GM21786 (cell line): ENCODE measurements at regions not wholly inside any gene's neighbourhood (a gene's known extent, or its start where the extent isn't known, plus 50 kb on each side); places are given as distances from the start of the nearest gene placed in this dataset.
A peak's percentile ranks its signal among the peaks of the same experiment; 100 is the strongest.
"Not testable (repeated sequence)": the region's sequence is repeated elsewhere in the genome, so short reads cannot be mapped to it uniquely, and the experiment has no call there.

Experiments
- ATAC-seq: cut with Tn5 transposase; IDR thresholded peaks from one replicate; pipeline ENCODE4 v1.9.1; 2021; ENCODE audit not compliant: unreplicated experiment

DNA sequence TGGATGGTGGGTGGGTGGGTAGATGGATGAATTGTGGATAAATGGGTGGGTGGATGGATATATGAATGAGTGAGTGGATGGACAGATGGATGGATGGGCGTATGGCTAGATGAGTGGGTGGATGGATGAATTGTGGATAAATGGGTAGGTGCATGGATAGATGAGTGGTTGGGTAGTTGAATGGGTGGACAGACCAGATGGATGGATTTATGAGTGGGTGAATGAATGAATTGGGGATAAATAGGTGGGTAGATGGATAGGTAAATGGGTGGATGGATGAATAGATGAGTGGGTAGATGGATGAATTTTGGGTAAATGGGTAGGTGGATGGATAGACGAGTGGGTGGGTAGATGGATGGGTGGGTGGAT lies 108.7 kb downstream of the NPIPB11 start:
- ATAC-seq = not testable (repeated sequence)

DNA sequence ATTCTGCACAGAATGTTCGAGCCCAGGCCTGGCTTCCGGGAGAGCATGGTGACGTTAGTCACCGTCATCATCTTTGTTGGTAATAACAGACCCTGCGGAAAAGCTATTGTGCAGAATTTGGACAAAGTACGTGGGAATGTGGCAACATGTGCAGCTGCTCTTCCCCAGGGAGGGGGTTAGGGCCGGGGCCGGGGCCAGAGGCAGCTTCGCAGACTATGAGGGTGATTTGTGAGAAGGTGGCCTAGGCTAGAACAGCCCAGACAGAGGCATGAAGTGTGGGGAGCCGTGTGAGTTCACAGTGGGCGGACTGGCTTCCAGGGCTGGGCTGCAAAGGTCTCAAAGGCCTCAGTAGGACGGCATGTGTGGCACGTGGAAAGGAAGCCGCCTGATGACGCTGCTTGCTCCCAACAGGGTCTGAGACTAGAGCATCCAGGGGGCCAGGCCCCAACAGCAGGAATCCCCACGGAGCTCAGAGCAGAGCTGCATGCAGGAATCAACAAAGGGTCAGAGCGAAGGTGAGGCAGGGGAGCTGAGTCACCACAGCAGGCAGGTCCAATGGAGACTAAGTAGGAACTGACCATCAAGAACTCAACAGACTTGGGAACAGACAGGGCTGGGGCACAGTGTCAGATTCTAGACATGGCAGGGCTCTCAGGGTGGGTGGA lies 109.2 kb downstream of the NPIPB11 start:
- not testable (repeated sequence) for ATAC-seq

DNA sequence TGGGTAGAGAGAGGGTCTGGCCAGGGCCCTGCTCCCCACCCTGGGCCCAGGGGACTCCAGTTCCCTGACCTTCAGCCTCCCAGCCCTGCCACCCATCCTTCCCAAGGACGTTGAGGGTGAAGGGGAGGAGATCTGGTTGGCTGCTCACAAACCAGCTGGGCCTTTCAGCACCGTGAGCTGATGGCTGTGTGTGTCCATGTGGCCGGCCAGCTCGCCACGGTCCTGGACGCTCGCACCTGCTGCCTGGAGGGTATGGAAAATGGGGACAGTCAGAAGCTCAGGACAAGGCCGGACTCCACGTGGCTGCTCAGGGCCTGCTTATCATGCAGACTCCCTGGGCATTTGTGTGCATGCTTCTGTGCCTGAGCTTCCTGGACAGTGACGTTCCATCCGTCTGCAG lies 110.3 kb downstream of the NPIPB11 start:
- ATAC-seq = not testable (repeated sequence)

DNA sequence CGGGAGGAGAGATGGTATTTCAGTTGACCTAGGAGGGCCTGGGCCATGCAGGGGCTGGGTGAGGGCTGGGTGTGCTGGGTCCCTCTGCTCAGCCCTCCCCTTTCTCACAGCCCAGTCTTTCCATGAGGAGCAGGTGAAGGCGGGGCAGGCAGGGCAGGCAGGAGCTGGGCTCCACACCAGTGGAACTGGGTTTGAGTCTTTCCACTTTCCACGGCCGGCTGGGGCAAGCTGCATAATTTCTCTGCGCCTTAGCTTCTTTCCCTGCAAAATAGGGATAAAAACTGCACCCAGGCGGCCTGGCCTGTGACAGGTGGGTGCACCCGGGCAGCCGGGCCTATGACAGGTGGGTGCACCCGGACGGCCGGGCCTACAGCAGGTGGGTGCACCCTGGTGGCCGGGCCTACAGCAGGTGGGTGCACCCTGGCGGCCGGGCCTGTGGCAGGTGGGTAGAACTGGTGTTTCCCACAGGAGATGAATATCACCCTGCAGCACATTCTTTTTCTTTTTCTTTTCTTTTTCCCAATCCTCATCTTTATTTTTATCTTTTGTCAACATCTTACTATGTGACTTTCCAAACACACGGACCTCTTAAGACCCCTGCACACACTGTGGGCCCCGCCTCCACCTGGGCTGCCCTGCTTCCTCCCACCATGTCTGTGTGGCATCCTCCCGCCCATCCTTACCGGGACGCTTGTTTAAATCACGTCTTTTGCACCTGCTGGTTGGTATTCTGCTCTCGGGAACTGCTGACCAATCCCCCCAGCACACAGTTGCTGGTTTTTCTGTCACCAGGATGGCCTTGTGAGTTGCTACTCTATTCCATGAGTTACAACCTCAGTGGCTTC lies 111.3 kb downstream of the NPIPB11 start:
- not testable (repeated sequence) for ATAC-seq

DNA sequence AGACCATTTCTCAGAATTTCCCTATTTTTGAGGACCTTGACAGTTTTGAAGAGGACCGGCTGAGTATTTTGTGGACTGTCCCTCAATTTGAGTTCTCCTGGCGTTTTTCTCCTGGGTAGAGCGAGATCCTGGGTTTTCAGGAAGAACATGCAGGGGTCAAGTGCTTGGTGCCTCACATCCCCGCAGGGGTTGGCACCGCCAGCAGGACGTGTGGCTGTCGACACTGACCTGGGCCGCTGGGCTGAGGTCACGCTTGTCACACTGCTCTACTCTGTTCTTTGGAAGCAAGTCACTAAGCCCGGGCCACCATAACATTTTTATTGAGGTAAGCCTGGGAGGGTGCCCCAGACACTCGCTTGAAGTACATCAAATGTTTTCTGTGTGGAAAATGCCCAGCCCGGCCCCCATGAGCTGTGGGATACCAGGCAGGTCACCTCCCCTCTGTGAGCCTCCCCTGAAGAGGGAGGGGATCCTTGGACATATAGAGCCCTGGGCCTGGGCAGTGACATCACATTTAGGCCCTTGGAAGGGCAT lies 112.0 kb downstream of the NPIPB11 start:
- not testable (repeated sequence) for ATAC-seq

DNA sequence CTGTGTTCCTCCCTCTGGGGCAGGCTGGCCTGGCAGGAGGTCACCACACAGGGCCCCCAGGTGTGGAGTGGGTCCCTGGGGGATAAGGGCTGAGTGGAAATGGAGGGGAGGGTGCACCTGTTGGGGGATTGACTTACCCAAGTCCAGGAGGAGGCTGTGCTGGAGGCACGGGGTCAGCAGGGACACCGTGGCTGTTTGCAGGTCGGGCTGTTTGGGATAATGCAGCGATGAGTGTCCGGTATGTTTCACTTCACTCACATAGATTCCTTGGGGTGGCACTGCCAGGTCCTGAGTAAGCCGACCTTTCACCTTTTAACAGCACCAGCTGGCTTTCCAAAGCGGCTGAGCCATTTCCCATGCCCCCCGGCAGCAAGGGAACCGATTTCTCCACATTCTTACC lies 113.0 kb downstream of the NPIPB11 start:
- not testable (repeated sequence) for ATAC-seq

DNA sequence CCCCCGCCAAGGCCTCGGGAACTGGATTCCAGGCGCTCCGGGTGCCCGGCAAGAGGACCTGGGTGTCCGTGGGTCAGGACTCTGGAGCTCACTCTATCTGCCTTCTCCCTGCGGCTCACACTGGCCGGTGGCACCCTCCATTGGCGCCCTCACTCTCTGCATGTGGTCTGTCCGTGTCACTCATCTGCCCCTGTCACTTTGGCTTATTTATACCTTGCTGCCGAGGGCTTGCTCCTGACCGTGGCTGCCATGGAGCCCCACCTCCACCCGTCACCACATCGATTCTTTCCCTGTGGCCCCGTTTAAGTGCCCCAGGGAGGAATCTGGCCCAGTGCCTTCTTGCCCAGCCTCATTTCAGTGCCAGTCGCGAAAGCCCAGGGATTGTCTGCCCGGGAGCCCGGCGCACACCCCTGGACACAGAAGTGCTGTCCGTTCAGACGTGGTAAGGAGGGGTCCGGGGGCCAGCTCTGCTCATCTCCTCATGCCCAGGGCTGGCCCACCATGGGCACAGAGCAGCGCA lies 113.5 kb downstream of the NPIPB11 start:
- not testable (repeated sequence) for ATAC-seq

DNA sequence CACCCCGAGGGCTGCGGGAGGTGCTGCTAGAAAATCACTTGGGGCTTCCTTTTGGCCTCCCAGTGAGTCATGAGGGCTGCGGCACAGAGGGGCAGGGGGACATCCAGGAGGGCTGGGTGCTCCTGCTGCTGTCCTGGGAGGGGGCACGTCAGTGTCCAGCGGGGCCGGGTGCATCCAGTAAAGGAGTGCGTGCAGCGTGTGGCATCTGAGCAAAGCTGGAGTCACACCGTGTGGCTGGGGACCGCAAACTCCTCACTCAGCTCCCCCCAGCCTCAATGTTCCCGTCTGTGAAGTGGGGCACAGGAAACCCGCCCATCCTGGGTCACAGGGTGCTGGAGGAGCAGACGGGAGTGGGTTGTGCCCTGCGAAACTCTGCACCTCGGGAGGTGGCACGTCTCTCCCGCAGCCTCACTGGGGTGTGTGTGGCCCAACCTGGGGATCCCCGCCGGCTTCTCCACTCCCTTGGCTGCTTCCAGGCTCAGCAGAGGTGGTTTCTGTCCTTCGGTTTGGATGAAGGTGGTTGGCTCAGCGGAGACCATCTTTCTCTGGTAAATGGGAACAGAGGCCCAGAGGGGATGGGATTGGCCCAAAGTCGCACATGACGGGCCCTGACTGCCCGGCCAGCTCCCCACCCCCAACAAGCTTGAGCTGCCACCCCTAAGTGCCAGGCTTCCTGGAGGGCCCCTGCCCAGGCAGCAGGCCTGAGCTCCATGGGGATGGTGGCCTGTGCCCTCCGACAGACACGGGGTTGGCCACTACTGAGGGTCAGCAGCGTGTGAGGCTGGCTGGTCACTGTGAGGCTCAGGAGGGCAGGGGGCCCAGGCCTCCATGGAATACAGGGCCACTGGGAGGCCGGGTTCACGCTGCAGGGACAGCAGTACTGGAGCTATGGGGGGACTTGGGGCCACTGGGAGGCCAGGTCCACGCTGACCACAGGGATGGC lies 114.9 kb downstream of the NPIPB11 start:
- ATAC-seq = not testable (repeated sequence)

DNA sequence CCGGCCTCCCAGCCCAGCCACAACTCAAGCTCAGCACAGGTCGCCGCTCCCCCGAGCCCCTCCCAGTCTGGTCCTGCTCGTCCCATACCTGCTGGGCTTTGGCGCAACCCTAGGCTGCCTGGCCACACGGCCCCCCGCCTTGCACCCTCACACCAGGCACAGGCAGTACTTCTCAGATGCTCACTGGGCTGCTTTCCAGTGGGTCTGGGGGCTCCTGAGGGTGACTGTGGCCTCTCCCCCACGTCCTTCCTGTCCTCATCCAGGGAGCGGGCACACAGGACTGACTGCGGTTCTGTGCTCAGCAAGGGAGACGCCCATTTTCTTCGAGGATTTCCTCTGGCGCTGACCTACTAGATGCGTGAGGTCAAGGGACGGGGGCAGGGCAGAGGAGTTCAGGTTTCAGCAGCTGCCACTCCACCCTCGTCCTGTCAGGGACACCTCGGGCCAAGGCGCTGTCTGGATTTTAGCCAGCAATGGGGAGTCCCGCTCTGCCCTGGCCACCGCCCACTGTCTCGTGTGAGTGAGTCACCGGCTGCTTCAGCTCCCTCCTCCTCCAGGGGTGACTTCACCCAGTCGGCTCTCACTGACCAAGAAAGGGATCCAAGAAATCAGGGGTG lies 115.8 kb downstream of the NPIPB11 start:
- peak; percentile 78 for ATAC-seq

DNA sequence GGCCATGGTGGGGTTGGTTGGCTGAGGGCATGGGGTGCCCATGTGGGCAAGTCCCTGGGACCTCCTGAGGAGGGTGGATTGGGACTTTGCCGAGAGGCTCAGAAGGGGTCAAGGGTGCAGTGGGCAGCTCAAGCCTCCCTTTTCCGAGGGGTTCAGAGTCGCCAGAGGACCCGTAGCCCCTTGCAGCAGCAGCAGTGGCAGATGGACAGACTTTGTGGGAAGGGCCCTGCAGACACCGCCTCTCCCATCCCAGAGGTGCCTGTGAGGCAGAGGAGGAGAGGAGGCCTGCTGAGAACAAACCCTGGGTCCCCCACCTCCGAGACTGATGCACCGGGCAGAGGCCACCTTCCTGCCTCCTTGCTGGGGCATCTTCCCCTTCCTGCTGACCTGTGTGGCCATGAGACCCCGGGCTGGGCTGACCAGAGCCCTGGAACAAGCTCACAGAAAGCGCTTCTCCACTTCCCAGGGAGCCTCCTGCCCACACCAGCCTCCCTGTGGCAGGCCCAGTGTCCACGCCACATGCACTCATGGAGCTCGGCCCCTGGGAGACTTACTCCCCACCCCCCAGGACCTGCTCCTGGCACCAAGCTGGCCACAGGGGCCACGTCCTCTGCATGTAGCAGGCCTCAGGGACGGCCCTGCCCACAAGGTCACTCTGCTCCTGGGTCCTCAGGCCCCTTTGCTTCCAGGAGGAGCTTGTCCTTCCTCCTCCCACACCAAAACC lies 116.8 kb downstream of the NPIPB11 start:
- not testable (repeated sequence) for ATAC-seq

DNA sequence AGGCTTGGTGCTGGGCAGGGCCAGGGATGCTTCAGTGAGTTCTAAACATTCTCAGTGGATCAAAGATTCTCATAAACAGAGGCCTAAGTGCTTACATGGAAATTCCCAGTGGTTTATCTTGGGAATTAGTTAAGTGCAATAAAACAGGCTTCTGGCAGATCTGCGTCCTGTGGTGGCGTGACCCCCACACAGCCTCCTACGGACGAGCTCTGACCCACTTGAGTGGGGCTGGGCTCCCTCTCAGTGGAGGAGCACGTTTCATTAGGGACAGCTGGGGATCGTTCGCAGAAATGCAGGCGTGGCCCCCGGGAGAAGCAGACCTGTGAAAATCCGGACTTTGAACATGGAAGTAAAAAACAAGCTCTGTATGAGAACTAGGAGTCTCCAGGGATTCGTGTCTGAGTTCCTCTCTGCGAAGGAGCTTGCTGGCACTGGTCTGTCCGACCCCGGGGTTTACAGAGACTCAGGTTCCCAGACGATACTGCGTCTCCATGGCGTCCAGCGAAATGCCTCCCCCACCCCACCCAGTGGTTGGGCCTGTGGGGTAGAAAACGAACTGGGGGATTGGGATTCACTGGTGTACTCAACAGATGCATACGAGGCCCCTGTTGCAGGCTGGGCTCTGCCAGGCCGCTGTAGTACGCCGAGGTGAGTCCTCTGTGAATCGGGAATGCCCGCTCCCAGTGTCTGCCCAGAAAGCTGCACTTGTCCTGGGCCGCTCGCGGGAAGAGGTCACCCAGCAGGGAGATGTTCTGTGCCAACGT lies 117.6 kb downstream of the NPIPB11 start:
- not testable (repeated sequence) for ATAC-seq

DNA sequence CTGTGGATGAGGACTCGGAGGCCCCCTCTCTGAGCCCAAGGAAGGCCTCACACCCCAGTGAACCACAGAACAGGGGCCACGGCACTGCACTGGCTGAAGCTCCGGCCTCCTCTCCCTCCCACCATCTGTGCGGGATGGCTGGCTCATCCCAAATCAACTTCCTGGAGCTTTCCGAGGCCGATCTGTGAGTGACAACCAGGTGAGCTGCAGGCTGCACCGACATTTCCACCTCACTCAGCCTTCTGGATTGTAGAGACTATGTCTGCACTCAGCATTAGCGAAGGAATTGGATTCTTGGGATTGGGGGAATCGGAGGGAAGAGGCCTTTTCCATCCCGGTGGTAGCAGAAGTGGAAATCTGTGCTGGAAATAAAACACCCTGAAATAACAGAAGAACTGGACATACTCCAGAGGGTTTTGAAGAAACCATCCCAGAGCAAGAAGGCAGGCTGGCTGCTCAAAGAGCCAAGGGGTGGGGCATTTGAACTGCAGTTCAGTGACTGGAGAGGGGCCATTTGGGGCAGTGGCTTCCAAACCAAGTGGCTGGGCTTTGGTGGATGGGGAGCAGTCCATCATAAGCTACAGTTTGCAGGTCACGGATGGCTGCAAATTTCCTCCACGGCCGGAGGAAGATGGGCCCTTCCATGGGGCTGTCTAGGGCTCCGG lies 118.5 kb downstream of the NPIPB11 start:
- not testable (repeated sequence) for ATAC-seq

DNA sequence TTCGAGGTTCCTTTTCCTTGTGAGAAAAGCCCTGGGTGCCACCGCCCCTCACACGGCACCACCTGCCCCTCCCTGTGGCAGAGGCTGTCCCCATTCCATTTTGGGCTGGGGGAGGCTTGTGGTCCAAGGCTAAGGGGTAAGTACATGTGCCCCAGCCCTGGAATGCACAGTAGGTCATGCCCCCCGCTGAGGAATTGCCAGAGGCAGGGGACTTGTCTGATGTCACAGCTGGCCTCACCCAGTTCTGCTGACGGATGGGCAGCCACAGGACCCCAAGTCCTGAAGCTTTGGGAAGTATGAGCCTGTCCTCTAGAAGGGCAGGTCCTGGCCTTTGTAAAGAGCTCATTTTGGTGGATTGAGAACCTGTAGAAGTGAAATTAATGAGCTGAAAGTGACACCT lies 119.3 kb downstream of the NPIPB11 start:
- ATAC-seq = not testable (repeated sequence)

DNA sequence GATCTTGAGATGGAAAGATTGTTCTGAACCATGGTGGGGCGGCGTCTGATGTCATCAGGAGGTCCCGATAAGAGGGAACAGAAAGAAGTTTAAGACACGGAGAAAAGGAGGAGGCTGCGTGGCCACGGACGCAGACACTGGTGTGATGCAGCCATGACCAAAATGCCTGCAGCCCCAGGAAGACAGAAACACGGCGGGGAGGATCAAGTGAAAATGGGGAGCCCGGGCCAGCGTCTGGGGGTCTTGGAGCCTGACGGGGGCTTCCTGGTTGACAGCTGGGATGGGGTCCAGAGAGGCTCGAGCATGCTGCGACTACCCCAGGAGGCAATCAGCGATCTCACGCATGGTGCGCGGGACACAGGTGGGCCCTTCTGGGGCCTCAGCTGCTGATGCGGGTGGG lies 119.7 kb downstream of the NPIPB11 start:
- ATAC-seq = not testable (repeated sequence)

DNA sequence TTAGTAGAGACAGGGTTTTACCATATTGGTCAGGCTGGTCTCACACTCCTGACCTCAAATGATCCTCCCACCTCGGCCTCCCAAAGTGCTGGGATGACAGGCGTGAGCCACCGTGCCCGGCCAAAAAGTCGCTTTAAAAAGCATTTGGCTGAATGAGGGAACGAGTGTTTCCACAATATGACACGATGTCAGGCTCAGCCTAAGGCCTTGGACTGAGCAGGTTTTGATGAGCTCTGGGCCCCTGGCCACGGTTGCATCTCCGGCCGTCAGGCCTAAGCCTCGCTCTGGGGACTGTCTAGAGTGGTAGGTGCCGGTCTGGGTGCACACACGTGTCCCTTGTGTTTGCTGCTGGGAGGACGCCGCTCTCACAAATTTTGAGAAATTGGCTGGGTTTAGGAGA lies 120.3 kb downstream of the NPIPB11 start:
- ATAC-seq = not testable (repeated sequence)

DNA sequence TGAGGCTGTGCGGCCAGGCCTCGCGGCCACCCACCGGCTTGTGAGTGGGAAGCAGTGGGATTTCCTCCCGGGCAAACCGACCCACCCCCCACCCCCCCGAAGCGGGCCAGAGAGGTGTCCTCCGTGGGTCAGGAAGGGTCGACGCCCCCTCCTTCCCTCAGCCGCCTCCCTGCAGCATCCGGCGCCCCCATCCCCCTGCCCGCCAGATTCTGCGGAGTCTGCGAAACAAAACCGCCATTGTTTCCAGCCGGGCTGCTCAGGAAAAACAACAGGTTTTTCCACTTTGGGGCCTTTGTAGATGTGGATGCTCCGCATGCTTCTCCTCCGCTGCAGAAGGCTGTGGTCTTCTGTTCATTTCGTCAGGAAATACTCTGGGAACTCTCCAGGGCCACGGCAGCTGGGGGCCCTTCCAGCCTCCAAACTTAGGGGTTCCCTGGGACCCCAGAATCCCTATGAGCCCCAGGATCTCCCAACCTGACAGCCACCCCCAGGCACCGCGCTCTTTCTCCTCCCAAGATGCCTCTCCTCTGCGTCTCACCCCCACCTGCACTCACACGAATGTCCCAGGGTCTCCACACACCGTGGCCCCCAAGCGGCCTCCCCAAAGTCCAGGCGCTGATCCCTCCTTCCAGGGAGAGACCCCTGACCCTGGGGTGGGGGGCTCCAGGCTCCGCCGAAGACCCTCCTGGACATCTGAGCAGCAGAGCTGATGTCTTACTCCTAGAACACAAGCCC lies 121.2 kb downstream of the NPIPB11 start:
- ATAC-seq = not testable (repeated sequence)

DNA sequence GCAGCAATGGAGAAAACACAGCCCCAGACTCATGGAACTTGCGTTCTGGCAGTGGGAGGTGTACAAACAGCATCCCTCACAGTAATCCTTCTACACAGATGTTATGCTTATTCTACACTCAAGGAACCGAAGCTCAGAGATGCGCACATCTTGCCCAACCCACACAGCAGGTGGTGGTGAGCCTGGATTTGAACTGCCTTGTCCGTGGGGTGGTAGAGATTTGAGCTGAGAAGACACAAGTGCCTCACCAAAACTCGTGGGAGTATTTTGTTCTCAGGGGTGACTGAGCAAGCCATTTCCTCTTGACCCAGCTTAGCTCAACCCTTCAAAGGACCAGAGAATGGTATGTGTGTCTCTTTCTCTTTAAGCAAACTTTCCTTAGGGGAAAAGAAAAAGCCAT lies 121.8 kb downstream of the NPIPB11 start:
- ATAC-seq = not testable (repeated sequence)

DNA sequence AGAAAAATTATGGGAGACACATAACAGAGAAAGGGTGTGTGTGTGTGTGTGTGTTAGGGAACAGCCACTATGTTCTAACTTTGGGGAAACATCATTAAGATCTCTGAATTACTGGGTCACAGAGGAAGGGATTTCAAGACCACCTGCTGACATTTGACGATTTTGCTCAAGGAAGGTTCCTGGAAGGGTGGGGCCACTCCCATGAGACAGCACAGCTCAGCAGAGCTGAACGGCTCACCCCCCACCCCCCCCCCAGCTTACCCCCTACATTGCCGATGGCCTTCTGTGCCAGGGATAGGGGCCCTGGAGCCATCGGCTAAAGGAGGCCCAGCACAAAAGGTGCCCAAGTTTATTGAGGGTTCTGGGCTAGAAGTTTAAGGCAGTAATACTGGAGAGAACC lies 122.4 kb downstream of the NPIPB11 start:
- not testable (repeated sequence) for ATAC-seq
